SIG-M5 treated with dmso at 0.1 percent for 504 hours (cell line): ENCODE measurements at regions not wholly inside any gene's neighbourhood (a gene's known extent, or its start where the extent isn't known, plus 50 kb on each side); places are given as distances from the start of the nearest gene placed in this dataset.

Experiments
- DNase-seq: peaks from one replicate; lab custom pipeline; 2025; ENCODE audit not compliant: unreplicated experiment; lab: John Stamatoyannopoulos, UW

DNA sequence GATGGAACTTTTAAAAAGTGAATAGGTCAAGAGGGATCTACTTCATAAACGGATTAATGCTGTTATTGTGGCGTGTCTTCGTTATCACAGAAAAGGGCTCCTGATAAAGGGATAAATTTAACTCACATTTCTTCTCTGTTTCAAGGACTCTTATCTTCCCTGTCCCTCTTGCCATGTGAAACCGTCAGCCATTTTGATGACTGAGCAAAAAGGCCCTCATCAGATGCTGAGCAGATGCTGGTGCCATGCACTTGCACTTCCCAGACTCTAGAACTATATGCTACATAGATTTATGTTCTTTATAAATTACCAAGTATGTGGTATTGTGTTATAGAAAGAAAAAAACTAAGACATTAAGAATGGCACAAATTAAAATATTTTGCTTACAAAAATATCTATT is 1011.8 kb upstream of the GBE1 start:
- no peak for DNase-seq

DNA sequence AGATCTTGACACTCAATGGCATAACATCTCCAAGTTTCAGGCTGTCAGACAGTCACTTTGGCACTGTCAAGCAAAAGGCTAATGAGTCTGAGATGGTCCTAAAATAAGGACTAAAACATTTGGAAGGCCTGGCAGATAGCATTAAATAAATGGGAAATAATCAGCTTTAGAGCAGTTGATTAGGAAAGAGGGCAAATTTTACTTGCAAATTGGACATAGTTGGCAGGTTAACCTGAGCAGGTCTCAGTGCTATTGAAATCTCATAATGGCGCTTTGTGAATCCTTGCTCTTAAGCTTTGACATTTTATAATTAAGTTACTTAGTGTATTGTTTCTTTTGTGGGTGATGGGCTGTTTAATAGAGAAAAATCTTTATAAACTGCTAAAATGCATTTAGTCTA is 1003.1 kb upstream of the GBE1 start:
- DNase-seq: no peak

DNA sequence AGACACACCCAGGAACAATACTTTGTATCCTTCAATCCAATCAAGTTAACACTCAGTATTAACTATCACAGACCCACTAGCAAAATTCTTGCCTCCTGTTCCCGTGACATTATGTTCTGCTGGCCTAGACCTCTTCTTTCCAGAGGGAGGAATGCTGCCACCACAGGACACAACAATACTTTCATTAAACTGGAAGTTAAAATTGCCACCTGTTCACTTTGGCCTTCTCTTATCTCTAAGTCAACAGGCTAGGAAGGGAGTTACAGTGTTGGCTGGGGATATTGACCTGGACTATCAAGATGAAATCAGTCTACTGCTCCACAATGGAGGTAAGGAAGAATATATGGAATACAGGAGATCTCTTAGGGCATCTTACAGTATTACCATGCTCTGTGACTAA is 1000.4 kb upstream of the GBE1 start:
- DNase-seq: no peak

DNA sequence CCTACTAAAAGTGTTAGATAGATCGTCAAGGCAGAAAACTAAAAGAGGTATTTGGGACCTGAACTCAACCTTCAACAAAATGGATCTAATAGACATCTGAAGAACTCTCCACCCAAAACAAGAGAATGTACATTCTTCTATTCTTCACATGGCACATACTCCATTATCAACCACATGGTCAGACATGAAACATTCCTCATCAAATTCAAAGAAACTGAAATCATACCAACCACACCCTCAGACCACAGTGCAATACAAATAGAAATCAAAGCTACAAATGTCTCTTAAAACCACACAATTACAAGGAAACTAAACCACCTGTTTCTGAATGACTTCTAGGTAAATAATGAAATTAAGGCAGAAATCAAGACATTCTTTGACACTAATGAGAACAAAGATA is 984.1 kb upstream of the GBE1 start:
- DNase-seq: no peak

DNA sequence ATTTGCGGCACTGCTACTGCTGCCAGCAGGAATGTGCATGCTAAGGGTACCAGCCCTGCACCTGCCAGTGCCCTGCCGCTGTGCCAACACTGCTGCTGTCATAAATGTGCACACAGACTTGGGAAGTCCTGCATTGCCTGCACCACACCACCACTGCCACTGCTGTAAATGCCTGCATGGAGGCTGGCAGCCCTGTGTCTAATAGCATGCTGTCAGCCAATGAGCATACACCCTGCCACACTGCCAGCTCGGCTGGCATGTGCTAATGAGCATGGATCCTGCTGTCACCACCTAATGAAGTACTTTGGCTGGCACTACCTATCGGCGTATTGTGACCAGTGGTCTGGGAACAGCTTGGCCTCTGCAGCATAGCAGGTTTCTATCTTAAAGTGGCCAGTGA is 981.8 kb upstream of the GBE1 start:
- no peak for DNase-seq

DNA sequence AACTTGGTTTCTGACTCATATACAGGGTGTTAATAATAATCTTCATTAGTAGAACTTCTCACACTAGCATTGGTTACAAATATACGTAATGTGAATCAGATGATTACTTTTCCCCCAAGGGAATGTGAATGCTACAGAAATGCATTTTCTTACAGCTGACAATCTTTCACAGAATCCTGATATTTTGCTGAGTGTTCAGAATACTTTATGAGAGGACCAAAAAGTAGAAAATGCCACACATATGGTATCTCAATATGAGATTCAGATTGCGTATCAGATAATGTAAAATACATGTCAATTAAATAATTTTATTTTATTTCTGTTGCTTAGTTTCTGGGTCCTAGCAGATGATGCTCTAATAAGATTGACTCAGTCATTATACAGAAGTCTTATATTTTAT is 979.9 kb upstream of the GBE1 start:
- DNase-seq: no peak

DNA sequence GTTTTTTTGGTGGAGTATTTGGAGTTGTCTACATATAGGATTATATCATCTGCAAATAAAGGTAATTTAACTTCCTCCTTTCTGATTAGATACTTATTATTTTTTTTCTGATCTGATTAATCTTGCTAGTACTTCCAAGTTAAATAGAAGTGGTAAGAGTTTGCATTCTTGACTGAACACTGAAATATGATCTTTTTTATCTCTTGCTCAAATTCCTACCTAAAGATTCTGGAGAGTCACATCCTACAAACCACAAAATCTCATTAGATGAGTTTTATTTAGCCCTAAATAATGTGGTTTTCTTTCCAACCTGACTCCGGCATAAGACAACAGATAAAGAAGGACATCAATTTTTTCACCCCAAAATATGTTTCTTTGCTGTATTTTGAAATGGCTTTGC is 977.9 kb upstream of the GBE1 start:
- no peak for DNase-seq

DNA sequence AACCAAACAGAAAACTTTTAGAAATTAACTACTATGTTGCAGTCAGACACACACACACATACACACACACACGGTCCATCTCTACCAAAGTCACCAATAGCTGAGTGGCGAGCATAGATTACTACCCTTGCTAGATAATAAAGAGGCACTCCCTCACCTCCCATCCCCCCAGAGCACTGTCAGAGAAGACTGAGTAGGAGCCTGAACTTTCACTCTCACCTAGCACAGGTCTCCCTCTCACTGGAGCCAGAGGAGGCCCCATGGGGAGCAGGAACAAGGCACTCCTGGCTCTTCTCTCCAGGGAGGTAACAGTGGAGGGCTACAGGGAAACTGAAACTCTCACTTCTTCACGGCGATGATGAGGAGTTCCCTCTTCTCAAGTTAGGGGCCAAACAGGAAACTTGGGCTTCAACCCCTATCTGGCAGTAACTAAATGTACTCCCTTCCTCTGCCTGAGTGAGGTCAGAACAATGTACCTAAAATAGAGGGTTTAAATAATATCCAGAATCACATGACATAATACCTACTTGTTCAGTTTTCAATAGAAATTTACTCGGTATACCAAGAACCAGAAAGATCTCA is 975.3 kb upstream of the GBE1 start:
- DNase-seq: peak; percentile 31

DNA sequence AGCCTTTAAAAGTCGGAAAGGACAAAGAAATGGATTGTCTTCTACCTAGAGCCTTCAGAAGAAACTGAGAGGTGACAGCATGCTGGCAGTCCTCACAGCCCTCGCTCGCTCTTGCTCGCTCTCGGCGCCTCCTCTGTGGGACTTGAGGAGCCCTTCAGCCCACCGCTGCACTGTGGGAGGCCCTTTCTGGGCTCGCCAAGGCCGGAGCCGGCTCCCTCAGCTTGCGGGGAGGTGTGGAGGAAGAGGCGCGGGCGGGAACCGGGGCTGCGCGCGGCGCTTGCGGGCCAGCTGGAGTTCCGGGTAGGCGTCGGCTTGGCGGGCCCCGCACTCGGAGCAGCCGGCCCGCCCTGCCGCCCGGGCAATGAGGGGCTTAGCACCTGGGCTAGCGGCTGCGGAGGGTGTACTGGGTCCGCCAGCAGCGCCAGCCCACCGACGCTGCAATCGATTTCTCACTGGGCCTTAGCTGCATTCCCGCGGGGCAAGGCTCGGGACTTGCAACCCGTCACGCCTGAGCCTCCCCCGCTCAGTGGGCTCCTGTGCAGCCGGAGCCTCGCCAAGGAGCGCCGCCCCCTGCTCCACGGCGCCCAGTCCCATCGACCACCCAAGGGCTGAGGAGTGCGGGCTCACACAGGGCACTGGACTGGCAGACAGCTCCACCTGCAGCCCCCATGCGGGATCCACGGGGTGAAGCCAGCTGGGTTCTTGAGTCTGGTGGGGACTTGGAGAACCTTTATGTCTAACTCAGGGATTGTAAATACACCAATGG is 953.8 kb upstream of the GBE1 start:
- DNase-seq: no peak

DNA sequence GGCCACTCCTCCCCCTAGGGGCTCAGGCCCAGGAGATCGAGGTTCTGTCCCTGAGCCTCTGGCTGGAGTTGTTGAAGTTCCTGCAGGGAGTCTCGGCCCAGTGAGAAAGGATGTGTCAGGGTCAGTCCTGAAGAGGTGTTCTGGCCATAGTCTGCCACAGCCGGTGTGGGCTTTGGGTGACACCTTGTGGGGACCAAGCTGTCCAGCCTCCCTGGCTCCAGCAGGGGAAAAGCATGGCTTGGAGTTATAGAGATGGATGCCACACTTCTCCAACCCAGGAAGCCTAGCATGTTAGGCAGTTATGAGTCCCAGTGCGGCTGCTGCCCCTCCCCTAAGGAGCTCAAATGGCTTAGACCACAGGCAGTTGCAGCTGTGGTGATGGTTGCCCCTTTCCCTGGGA is 945.6 kb upstream of the GBE1 start:
- no peak for DNase-seq

DNA sequence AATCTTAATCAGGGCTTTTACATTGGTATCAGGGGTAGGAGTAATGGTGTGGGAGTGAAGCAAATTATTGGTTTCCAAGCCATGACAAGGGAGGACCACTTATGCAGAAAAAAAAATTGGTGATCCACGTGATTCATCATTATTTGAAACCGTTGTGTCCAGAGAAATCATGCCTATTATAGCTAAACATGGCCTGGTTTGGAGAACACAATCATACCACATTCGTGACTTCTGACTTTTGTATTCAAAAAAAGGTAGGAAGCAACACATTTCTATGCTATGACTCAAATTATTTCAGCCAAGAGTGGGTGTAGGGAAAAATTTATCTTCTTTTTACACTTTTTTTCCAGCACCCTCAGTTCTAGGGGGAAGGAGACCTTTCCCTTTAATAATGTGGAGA is 924.3 kb upstream of the GBE1 start:
- DNase-seq: no peak

DNA sequence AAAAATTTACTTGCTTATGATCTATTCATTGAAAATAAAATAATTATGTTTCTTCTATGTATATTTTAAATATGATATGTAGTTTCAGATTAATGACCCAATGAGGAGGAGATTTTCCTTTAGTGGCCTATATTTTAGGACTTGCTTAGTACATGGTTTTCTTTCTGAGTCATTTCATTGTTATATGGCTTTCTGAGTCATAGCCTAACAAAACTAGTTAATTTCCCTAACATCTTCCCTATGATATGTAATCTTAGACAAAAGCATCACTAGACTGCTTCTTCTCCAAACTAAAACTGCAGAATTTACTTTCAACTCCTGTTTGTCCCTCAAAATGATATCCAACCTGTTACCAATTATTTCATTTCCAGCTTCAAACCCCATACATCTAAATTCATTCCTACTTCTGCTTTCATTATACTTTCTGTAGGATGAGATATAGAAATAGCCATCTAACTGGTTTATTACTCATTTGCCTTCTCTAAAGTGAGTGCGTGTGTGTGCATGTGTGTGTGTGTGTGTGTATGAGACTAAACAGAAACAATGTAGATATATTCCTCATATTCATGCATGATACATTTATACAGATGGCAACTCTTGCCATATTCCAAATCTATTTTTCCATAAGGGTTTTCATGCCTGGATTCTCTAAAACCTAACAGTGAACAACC is 915.0 kb upstream of the GBE1 start:
- DNase-seq: no peak

DNA sequence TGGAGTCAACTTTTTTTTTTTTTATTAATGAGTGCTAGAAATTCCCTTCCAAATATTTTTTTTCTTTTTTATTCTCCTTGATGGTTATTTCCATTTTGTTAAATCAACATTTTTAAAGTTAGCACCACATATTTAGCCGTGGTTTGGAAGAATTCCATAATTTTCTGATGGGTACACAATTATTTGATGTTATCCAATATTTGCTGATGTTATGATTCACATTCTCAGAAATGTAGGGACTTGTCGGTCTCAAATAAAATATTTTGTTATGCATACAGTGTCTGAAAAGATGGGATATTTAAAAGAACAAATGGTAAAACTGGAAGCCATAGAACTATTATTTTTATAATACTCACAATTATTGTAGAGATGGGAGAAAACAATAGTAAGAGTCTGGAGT is 911.5 kb upstream of the GBE1 start:
- no peak for DNase-seq

DNA sequence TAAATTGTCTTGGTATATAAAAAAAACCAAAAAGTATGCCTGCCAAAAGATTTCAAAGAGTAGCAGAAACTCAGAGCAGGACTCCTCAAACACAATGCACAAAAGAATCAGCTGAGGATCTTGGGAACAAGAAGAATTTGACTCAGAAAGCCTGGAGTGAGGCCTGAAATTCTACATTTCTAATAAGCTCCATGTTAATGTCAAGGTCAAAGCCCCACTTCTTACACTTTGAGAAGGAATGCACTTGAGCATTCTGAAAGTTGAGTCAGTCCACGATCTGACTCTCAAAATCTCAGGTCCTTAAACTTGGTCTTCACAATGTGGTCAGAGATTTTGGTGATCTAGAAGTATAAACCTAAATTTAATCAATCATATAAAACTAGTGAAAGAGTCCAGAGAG is 910.0 kb upstream of the GBE1 start:
- no peak for DNase-seq

DNA sequence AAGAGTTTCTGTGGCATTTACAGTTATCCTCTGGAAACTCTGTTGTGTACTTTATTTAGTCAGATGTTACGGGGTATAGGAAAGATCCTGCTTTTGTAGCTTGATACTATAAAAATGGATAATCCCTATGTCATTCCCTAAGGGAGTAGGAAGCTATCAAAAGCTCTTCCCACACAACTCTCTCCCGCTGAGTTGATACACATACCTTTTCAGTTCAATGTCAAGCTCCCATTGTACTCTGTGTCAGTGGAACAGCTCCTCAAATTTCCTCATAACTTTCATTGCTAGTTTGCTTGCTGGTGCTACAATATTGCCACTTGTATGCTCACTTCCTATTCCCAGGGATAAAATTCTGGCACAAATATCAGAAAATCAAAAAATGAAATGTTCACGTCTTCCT is 893.3 kb upstream of the GBE1 start:
- DNase-seq: no peak

DNA sequence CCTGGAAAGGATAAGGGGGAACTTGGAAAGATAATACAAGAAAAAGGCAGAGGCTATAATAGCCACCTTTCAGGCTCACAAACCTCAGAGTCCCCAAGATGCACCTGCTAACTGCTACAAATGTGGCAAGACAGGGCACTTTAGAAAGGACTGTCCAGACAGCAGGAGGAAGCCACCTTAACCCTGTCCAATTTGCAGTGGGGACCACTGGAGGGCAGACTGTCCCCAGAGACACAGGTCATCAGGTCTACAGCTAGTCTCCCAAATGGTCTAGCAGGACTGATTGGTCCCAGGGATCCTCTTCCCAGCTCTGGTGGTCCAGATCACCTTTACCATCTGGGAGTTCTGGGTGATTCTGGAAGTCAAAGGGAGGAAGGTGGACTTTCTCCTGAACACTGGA is 882.5 kb upstream of the GBE1 start:
- DNase-seq: peak; percentile 11

DNA sequence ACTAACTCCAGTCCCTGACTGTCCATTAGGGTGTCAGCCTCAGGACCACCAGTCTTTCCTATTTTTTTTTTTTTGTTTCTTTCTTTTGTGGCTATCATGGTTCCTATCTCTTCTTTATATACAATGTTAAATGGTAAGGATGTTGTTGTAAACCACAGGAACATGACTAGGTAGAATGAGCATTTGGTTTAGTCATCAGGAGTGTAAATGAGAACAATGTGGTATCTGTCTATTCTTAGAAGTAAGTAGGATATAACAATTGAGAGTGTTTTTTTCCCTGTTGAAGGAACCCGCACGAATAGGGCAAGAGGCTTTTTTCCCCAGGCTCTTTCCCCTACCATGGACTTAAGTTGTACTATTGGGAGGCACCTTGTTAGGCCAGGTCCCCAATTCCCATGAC is 880.3 kb upstream of the GBE1 start:
- DNase-seq: no peak

DNA sequence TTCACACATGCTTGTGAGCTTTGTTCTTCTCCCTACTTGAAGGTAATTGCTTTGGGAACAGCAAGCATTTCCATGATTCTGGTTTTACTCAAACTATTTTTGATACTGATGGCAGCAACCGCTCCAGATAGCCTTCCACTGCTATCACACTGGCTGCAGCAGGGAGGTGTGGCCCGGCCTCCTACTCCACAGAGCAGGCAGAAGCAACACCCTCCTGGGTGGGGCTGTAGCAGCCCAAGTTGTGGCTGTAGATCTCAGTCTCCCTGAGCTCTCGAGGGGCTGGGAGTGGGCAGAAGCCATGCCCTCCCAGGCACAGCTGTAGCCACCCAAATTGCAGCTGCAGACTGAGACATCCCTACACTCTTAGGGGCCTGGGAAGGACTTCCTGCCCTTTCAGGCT is 878.8 kb upstream of the GBE1 start:
- DNase-seq: no peak

DNA sequence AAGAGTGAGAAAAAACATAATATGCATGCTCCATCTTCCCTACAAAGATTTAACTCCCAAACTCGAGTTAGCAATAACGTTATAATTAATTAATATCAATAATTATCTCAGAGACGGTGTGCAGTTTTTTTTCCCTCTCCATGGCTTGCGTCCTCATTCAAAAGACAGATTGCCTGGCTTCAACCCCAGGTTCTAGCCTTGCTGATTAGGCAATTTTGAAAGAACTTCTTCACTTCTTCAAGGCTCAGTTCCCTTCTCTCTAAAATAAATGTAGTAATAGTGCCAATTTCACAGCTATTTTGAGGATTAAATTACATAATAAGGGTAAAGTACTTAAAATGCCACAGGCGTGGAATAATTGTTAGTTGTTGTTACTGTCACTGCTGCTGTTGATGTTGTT is 876.1 kb upstream of the GBE1 start:
- no peak for DNase-seq

DNA sequence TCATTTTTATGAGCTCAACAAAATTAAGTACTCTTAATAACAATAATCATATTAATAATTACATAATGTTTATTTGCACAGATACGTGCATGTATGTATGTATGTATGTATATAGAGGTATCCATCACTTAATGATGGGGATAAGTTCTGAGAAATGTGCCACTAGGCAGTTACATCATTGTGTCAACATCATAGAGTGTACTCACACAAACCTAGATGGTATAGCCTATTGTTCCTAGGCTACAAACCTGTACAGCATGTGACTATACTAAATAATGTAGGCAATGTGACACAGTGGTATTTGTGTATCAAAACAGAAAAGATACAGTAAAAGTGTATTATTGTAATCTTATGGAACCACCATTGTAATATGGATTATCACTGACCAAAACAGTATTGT is 874.7 kb upstream of the GBE1 start:
- no peak for DNase-seq

DNA sequence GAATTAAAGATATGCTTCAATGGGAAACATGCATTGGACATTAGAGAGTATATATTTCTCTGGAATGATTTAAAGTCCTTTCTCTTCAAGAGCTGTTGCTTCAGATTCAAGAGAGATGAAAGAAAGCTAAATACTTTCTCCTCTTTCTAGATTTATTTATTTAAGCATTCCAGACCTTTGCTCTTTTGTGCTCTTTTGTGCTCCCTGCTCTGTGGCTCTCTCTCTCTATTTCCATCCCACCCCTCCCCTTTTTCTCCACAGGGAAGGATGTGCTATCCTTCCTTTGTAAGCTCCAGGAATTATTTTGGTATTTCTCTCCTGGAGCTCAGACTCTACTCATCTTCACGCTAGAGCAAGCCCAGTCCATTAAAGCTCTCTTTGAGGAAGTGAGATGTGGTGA is 871.9 kb upstream of the GBE1 start:
- no peak for DNase-seq

DNA sequence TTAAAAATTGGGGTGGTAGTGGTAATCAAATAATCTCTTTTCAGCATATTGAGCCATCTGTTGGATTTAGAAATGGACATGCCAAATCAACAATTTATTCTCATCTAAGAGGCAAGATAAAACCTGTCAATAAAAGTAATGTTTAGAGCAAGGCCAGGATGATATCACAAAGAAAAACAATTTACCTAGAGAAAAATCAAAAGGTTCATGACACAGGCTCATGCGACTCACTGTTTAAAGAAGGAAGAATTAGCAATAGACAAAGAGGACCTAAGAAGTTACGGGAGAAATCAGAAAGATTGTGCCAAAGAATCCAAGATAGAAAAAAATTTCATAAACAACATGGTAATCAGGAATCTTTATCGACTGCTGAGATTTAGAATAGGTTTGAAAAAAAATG is 868.5 kb upstream of the GBE1 start:
- no peak for DNase-seq
